GM13976 (cell line): ENCODE measurements at regions not wholly inside any gene's neighbourhood (a gene's known extent, or its start where the extent isn't known, plus 50 kb on each side); places are given as distances from the start of the nearest gene placed in this dataset.

ENCODE experiments used
- DNase-seq: peaks from one replicate; pipeline ENCODE4 v3.0.0; 2012; ENCODE audit warnings: low spot score
- in situ Hi-C: fragments of 300-500 bp; cut with MboI; formaldehyde crosslinking; loops from one replicate; pipeline ENCODE4 v1.12.0; 2022; ENCODE audit warnings: low sequenced_read_pairs, mixed read lengths, inconsistent platforms; ENCODE audit not compliant: unreplicated experiment
- TF ChIP-seq, protein P1 (sequence below): IDR thresholded peaks from 2 replicates; pipeline ENCODE4 v1.5.1; 2012; ENCODE audit warnings: borderline replicate concordance, mild to moderate bottlenecking; ENCODE audit not compliant: insufficient read depth; ENCODE audit errors: extremely low read depth, missing control alignments, control extremely low read depth

DNA sequence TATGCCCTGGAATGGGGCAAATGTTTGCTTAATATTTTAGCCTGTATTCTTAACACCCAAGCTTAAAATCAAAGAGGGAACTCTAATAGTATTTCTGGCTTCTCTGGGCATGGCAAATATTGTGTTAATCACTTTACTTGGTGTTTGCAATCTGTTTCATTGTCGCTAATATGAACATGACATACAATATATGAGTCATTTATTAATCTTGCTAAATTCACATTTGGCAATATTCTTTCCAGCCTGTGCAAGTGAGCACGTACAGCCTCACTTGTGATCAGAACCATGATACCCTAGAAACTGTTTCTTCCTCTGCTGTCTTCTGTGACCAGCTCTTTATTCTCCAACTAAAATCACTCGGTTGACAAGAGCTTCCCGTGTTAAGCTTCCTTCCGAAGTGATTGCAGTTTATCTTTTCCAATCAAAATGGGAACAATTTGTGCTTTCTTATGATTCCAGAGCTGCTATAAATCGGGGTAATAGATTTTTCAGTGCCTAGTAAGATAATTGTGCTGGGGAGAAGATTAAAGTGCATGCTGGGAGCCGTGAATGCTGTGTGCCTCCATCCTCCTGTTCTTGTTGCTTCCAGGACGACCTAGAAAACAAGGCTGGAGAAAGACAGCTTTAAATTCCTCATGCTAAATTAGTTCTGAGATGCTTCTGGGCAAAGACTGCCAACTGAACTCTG is 153.0 kb upstream of the TMTC4 start:
- TF ChIP-seq, protein P1, sequence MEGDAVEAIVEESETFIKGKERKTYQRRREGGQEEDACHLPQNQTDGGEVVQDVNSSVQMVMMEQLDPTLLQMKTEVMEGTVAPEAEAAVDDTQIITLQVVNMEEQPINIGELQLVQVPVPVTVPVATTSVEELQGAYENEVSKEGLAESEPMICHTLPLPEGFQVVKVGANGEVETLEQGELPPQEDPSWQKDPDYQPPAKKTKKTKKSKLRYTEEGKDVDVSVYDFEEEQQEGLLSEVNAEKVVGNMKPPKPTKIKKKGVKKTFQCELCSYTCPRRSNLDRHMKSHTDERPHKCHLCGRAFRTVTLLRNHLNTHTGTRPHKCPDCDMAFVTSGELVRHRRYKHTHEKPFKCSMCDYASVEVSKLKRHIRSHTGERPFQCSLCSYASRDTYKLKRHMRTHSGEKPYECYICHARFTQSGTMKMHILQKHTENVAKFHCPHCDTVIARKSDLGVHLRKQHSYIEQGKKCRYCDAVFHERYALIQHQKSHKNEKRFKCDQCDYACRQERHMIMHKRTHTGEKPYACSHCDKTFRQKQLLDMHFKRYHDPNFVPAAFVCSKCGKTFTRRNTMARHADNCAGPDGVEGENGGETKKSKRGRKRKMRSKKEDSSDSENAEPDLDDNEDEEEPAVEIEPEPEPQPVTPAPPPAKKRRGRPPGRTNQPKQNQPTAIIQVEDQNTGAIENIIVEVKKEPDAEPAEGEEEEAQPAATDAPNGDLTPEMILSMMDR, result no peak
- DNase-seq, result no peak
- in situ Hi-C loops, result no loop called here

DNA sequence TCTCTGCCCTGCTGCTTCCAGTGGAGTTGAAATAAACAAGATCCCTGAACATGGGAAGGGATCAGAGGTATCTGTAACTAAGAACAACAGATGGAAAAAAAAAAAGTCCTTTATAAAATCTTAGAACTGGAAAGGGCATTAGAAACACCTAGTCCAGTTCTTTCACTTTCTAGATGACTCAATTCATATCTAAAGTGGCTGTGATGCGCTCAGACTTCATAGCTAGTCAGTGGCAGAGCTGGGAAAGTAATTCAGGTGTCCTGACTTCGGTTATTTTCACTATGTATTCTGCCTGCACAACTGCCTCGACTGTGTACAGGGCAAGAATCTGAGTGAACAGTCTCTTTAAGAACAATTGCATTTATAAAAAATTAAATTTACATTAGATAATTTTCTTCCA is 151.8 kb upstream of the TMTC4 start:
- in situ Hi-C loops, result no loop called here
- TF ChIP-seq, protein P1, result no peak
- no peak for DNase-seq

DNA sequence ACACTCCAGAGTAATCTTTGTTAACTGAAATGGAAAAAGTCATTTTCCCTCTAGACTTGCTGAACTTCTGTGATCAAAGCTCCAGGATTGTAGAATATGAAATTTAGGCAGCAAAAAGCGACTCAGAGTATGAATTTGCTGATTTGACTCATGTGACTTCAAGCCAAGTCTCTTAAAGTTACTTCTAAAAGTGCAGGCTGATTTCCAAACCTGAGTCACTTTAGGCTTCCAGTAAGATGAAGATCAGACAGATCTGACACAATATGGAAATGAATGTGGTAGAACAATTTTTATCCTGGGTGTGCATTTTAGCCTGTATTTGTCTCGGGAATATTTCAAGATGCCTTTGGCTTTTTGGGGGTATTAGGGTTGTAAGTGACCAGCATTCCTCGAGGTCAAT is 151.0 kb upstream of the TMTC4 start:
- DNase-seq, result no peak
- TF ChIP-seq, protein P1, result no peak
- in situ Hi-C loops, result no loop called here

DNA sequence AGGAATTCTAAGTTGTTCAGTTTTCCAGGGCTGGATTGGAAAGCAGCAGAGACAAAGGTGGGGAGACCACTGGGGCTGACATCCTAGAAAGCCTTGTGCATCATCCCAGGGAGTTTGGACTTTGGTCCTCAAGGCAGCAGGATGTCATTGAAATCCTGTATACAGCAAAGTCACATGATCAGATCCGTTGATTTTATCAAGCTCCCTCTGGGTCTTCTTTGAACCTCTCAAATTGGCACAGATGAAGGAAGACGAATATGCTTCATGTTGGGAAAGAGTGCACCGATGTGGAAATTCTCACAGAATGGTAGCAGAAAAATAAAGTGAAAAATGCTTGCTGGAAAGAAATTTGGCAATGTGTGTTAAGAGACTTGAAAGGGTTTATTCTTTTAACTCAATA is 149.8 kb upstream of the TMTC4 start:
- in situ Hi-C loops, result no loop called here
- TF ChIP-seq, protein P1, result no peak
- no peak for DNase-seq

DNA sequence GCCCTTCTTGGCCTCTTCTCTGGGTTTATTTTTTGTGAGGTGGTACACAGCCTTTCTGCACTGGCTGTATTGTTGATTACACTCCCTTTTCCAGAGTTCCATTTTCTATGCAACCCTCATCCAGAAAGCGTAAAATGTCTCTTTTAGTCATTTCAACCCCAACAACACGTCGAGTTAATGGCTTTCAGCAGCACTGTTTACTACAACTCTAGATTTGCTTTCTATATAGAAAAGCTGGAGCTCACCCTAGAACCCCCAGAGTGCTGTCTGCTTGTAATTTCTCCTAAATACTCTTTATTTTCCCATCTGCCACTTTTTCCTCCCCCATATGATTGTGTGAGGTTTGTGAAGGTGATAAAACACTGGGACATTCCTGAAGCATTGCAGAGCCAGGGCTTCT is 148.9 kb upstream of the TMTC4 start:
- no peak for DNase-seq
- in situ Hi-C loops, result no loop called here
- TF ChIP-seq, protein P1, result no peak

DNA sequence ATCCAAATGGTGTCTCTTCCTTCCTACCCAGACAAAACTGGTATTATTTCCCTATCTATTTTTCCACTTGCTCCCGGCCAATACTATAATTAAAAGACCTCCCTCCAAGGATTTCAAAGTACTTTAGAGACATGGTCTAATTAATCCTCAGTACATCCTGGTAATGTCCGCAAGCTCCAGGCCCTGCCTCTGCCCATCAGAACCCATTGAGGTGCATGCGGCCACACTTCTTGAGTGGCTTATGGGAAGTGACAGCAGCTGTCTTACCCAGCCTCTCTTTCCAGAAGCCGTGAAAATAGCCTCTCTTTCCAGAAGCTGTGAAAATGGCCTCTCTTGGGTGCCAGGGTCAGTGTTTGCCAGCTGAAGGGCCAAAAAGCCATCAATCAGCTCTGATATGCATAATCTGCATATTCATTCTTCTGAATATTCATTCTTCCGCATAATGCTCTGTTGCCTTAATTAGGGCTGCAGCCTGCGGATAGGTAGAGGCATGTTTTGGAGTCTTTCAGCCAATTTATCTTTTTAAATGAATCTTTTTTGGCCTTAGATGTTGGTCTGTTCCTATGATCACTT is 148.4 kb upstream of the TMTC4 start:
- in situ Hi-C loops, result no loop called here

More for the DNA sequence above, 148.4 kb upstream of the TMTC4 start:
- TF ChIP-seq, protein P1, result no peak
- no peak for DNase-seq
